Naive B cell (primary cell): ENCODE measurements at regions not wholly inside any gene's neighbourhood (a gene's known extent, or its start where the extent isn't known, plus 50 kb on each side); places are given as distances from the start of the nearest gene placed in this dataset.
"Not testable (repeated sequence)": the region's sequence is repeated elsewhere in the genome, so short reads cannot be mapped to it uniquely, and the experiment has no call there.

Experiments
- ATAC-seq, 2 donors: fragments of 150-1000 bp; cut with Tn5 transposase; 2 replicates each; pipeline ENCODE4 v1.10.0; 2021; ENCODE audit warnings: low read depth in 2 of 2, mild to moderate bottlenecking in 2 of 2, moderate library complexity in 2 of 2
- DNase-seq: peaks from one replicate; pipeline ENCODE4 v3.0.0; 2022
- H3K27ac Mint-ChIP-seq, 6 donors: one replicate each; pipeline ENCODE4 v1.8.0; 2020 to 2022; ENCODE audit warnings: mild to moderate bottlenecking in 6 of 6, mixed read lengths in 6 of 6, moderate library complexity in 5 of 6, inconsistent platforms in 2 of 6
- H3K27me3 Mint-ChIP-seq, 3 donors: one replicate each; pipeline ENCODE4 v1.8.0; 2021 to 2022; ENCODE audit warnings: mixed read lengths in 3 of 3, mild to moderate bottlenecking in 1 of 3
- H3K36me3 Mint-ChIP-seq, 2 donors: one replicate each; pipeline ENCODE4 v1.8.0; 2020 to 2022; ENCODE audit warnings: mixed read lengths in 2 of 2, inconsistent platforms in 1 of 2, mild to moderate bottlenecking in 1 of 2
- H3K4me1 Mint-ChIP-seq, 3 donors: one replicate each; pipeline ENCODE4 v1.8.0; 2020 to 2022; ENCODE audit warnings: mixed read lengths in 3 of 3, inconsistent platforms in 1 of 3, mild to moderate bottlenecking in 1 of 3, moderate library complexity in 1 of 3
- H3K4me3 Mint-ChIP-seq, 8 donors: one replicate each; pipeline ENCODE4 v1.8.0; 2020 to 2022; ENCODE audit warnings: mild to moderate bottlenecking in 8 of 8, mixed read lengths in 8 of 8, moderate library complexity in 8 of 8, inconsistent platforms in 2 of 8
- H3K9me3 Mint-ChIP-seq, 7 donors: one replicate each; pipeline ENCODE4 v1.8.0; 2020 to 2022; ENCODE audit warnings: mixed read lengths in 7 of 7, mild to moderate bottlenecking in 5 of 7, inconsistent platforms in 2 of 7, moderate library complexity in 1 of 7

DNA sequence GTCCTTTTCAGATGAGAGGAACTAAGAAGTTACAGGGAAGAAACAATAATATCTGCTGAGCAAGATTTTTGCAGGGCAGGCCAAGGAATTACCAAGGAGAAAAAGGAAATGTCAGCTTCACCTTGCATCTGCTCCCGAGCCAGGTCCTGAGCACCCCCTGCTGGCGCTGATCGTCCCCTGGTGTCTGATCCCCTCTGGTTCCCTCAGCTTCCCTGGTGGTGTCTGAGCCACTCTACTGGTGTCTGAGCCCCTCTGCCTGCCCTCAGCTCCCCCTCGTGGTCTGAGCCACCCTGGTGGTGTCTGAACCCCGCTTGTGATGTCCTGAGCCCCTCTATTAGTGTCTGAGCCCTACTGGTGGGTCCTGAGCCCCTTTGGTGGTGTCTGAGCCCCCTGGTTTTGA lies 485.7 kb downstream of the GOLGA6L6 start:
- not testable (repeated sequence) for H3K36me3 Mint-ChIP-seq, H3K4me3 Mint-ChIP-seq, H3K4me1 Mint-ChIP-seq, H3K27me3 Mint-ChIP-seq, DNase-seq, H3K27ac Mint-ChIP-seq
- H3K9me3 Mint-ChIP-seq = peaks cover 0 to 11% (median 3%) of the 10 kb centered on the region in 7 donors
- ATAC-seq = peak in 1 of 2 donors; percentile 43

DNA sequence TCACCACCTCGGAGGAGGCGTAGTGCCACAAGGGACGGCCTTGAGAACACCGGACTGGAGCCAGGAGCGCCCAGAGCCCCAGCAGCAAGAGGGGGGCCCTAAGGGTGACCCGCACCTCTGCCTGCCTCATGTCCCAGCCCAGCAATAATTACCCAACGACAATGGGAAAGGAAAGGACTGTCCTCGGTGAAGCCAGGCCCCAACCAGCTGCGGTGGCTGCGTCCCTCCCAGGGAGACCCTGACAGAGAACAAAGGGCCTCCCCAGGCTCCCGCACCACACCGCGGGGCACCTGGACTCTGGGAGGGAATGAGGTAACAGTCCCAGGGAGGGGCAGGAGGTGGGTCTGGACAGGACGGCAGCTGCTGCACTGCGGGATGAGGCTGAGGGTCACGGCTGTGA lies 493.4 kb downstream of the GOLGA6L6 start:
- not testable (repeated sequence) for H3K9me3 Mint-ChIP-seq, H3K27me3 Mint-ChIP-seq, H3K4me1 Mint-ChIP-seq, H3K36me3 Mint-ChIP-seq, DNase-seq, H3K27ac Mint-ChIP-seq, ATAC-seq, H3K4me3 Mint-ChIP-seq

DNA sequence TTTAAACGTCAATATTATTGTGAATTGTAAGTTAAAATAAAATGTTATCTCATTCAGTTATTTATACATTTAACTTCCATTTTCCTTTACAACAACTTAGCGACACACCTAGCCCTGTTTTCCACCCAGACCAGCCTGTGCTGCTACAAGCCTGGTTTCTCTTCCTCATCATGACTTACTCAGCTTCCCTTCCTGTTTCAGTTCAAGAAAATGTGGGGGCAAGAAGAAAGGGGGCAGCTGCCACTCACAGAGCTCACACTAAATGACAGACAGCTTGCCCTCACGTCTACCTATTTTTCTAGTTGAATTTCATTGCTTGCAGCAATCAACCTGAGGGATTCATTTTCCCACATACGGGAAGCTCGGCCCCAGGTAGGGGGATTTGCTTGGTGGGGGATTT lies 496.4 kb downstream of the GOLGA6L6 start:
- not testable (repeated sequence) for H3K27ac Mint-ChIP-seq, H3K27me3 Mint-ChIP-seq, DNase-seq, H3K4me1 Mint-ChIP-seq, H3K36me3 Mint-ChIP-seq, H3K9me3 Mint-ChIP-seq, H3K4me3 Mint-ChIP-seq
- ATAC-seq = peak; percentile 68 to 90

DNA sequence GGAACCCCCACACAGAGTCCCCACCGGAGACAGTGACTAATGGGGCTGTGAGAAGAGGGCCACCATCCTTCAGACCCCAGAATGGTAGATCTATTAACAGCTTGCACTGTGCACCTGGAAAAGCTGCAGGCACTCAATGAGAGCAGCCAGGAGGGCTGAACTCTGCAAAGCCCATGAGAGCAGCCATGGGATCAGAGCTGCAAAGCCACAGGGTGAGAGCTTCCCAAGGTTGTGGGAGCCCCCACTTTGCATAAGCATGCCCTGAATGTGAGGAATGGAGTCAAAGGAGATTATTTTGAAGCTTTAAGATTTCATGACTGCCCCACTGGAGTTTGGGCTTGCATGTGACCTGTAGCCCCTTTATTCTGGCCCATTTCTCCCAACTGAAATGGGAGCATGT lies 500.9 kb downstream of the GOLGA6L6 start:
- not testable (repeated sequence) for H3K4me1 Mint-ChIP-seq, DNase-seq, H3K36me3 Mint-ChIP-seq, H3K27ac Mint-ChIP-seq, H3K27me3 Mint-ChIP-seq, ATAC-seq, H3K4me3 Mint-ChIP-seq
- peaks cover 0 to 11% (median 2%) of the 10 kb centered on the region in 7 donors for H3K9me3 Mint-ChIP-seq

DNA sequence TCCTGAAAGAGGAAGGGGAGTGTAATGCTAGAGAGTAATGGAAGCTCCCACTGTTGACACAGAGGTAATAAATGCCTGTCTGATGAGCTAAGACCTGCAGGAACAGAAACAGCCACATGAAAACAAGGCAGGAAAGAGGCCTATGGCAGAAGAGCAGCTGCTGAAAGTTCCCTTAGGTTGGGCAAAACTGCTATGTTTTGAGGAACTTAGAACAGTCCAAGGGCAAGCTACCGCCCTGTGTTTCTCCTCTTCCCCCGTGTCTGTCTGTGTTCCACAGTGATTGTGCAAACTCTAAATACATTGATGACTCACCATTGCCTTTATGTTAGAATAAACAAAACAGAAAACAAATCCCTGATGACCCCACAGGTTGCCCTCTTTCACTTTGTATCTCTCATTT lies 516.6 kb downstream of the GOLGA6L6 start:
- ATAC-seq = peak; percentile 27 to 28
- not testable (repeated sequence) for H3K36me3 Mint-ChIP-seq, H3K9me3 Mint-ChIP-seq, H3K4me1 Mint-ChIP-seq, H3K27me3 Mint-ChIP-seq, H3K4me3 Mint-ChIP-seq, H3K27ac Mint-ChIP-seq, DNase-seq

DNA sequence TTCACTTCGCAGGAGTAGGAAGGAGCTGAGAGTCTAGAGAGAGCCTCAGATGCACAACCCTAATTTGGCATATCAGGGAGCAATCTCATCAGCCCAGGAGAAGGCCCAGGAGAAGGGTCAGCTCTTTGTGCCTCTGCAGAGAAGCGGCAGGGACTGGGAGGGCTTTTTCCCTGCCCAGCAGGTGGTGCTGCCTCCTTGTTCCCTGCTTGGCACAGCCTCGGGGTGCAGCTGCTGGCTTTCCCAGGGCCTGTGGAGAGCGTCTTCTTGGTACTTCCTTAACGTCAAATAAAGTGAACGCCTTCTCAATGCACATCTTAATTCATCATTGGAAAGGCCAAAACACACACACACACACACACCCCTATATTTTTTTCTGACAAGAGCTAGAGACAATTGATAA lies 519.3 kb downstream of the GOLGA6L6 start:
- H3K27ac Mint-ChIP-seq, DNase-seq, H3K4me1 Mint-ChIP-seq, H3K27me3 Mint-ChIP-seq, H3K9me3 Mint-ChIP-seq, ATAC-seq, H3K4me3 Mint-ChIP-seq, H3K36me3 Mint-ChIP-seq: not testable (repeated sequence)

DNA sequence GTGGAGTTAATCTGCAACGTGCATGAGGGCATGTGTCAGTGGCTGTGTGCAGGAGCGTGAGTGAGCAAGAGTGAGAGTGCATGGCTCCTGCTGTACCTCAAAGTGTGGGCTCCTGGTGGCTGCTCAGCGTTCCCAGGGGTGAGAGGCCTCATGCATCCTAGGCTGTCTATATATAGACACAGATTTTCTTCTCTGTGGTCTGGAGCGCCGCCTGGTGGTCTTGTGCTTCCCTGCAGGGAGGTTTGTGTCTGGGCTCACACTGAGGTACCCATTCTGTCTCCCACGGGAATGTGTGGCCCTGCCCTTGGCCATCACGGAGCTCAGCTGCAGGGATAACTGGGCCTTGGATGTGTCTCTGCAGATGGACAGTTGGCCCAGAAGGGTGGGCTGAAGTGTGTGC lies 520.2 kb downstream of the GOLGA6L6 start:
- not testable (repeated sequence) for DNase-seq, H3K36me3 Mint-ChIP-seq, H3K27me3 Mint-ChIP-seq, H3K4me3 Mint-ChIP-seq, H3K27ac Mint-ChIP-seq, H3K4me1 Mint-ChIP-seq, H3K9me3 Mint-ChIP-seq
- peak in 1 of 2 donors; percentile 27 for ATAC-seq

DNA sequence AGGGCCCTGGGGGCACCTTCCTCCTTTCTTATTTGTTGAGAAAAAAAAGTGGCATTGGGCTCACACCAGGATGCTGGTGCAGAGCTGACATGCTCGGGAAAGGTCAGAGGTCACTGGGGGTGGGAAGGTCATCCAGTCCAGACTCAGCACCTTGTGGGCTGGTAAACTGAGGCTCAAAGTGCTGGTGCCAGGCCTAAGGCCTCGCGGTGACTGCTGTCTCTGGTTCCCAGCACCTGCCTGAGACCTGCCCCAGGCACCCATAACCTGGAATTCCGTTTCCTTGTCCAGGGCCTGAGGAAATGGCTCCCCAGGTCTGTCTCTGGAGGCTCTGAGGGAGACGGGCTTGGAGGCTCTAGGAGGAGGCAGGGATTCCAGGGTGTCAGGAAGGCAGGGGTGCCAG lies 521.0 kb downstream of the GOLGA6L6 start:
- ATAC-seq, H3K36me3 Mint-ChIP-seq, H3K9me3 Mint-ChIP-seq, DNase-seq, H3K4me1 Mint-ChIP-seq, H3K27ac Mint-ChIP-seq, H3K27me3 Mint-ChIP-seq, H3K4me3 Mint-ChIP-seq: not testable (repeated sequence)

DNA sequence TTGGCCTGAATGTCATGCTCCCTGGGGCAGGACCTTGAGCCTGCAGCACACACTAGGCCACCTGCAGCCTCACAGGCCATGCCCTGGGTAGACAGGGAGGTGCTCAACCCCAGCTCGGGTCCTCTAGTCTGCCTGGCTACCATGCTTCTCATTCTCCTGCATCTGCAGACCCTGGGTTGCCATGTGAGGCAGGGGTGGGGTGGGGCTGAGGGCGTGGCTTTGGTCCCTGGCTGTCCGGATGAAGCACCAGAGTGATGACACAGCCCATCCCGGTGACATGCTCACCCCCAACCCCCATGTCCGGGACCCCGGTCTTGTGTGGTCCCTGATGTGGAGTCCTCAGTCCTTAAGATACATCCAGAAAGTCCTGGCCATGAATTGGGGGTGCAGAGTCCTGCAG lies 521.8 kb downstream of the GOLGA6L6 start:
- H3K4me3 Mint-ChIP-seq, H3K27me3 Mint-ChIP-seq, H3K4me1 Mint-ChIP-seq, DNase-seq, H3K27ac Mint-ChIP-seq, H3K36me3 Mint-ChIP-seq, ATAC-seq, H3K9me3 Mint-ChIP-seq: not testable (repeated sequence)

DNA sequence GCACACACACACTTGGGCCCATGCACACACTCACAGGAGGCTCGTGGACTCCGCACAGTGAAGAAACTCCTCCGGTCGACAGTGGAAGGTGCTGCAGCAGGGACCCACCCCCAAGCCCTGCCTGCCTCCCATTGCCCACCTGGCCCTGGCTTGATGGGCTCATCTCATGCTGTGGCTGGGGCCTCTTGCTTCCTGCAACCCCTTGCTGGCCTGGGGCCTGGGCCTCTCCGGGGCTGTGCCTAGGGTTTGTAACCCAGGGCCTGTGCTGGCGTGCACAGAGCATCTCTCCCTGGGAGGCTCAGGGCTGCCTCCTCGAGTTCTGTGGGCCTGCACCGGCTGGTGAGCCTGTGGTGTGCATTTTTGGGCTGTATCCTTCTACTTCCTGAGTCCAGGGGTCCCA lies 524.0 kb downstream of the GOLGA6L6 start:
- not testable (repeated sequence) for H3K36me3 Mint-ChIP-seq, H3K4me3 Mint-ChIP-seq, ATAC-seq, DNase-seq, H3K4me1 Mint-ChIP-seq, H3K27ac Mint-ChIP-seq, H3K27me3 Mint-ChIP-seq, H3K9me3 Mint-ChIP-seq

DNA sequence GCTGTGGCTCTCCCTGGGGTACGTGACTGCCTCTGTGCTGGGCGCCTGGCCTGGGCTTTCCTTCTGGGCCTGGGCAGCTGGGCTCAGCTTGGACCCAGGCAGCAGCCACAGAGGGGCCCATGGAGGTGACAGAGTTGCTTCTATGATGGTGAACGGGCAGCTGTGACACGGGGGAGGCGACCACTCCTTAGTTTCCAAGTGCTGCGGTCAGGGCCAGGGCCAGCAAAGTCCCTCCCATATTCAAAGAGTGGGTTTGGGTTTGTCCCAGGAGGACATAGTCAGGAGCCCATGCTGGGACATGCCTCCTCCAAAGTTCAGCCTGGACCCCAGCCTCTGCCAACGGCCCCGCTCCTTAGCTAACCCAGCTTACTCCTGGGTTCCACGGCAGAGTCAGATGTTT lies 524.7 kb downstream of the GOLGA6L6 start:
- H3K36me3 Mint-ChIP-seq, H3K4me1 Mint-ChIP-seq, ATAC-seq, H3K27ac Mint-ChIP-seq, H3K9me3 Mint-ChIP-seq, DNase-seq, H3K4me3 Mint-ChIP-seq, H3K27me3 Mint-ChIP-seq: not testable (repeated sequence)

DNA sequence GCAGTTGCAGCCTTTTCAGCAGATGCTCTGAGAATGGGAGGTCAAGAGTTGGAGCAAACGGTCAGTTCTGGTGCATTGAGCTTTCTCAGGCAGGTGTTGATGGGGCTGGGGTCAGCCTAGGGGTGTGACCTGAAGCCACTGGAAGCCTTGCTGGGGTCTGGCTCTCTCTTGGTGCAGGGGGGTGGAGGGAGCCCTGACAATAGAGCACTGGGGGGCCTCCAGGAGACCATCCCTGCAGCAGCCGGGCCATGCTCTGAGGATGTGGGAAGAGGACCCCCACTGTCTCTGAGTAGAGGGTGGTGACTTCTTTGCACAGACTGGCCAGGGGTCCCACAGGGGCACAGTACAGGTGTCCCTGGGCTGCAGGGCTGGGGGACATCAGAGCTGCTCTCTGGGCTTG lies 528.8 kb downstream of the GOLGA6L6 start:
- H3K4me1 Mint-ChIP-seq, H3K27ac Mint-ChIP-seq, H3K27me3 Mint-ChIP-seq, H3K4me3 Mint-ChIP-seq, H3K9me3 Mint-ChIP-seq, DNase-seq, ATAC-seq, H3K36me3 Mint-ChIP-seq: not testable (repeated sequence)

DNA sequence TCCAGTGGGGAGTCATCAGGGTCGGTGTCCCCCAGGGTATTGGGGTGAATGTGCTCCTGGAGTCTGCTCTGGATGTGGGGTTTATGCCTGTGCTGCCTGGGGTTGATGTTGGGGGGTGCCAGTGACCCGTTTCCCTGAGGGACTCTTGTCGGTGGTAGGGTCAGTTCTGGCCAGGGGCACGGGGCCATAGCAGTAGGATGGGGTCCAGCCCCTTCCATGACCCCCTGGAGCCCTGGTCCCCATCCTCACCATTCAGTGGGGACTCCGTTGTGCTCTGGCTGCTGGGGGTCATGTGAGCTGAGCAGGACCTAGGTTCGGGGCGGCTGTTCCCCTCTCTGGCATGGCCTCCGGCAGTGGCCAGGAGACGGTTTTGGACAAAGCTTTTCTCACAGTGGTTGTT lies 530.8 kb downstream of the GOLGA6L6 start:
- not testable (repeated sequence) for H3K27ac Mint-ChIP-seq, DNase-seq, H3K36me3 Mint-ChIP-seq, H3K4me1 Mint-ChIP-seq, H3K9me3 Mint-ChIP-seq, H3K27me3 Mint-ChIP-seq, H3K4me3 Mint-ChIP-seq, ATAC-seq

DNA sequence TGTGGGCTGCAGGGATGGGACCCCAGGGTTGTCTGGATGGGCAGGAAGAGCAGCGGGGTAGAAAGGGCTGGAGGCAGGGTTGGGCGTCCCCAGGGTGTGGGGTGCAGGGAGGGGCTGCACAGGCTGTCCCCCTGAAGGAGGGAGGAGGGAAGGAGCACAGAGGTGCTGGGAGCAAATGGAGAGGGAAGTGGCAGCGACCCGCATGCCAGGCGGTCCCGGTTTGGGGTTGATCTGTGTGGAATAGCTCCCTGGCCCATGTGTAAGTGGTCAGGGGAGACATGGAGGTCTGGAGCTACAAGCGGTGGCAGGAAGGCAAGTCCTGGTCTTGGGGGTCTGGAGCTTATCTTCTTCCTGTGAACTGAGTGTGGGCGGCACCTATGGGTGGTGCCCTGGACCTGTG lies 532.0 kb downstream of the GOLGA6L6 start:
- not testable (repeated sequence) for H3K36me3 Mint-ChIP-seq, H3K4me3 Mint-ChIP-seq, H3K9me3 Mint-ChIP-seq, H3K27ac Mint-ChIP-seq, H3K4me1 Mint-ChIP-seq, DNase-seq, H3K27me3 Mint-ChIP-seq, ATAC-seq

DNA sequence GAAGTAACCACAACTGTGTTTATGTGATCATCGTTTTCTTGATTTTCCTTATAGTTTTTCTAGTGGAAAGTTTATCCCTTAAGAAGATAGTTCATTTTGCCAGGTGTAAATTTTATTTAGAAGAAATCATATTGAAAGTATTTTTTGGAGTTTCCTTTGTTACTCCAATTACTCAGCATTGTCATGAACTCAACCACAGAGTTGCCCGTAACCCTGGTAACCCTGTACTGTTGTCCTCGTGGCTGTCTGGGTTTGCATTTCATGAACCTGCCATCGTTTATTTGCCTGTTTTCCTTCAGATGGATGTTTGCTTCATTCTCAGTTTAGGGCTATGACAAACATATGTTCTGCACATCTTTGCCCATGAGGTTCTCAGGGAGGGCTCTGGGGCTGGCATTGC lies 534.3 kb downstream of the GOLGA6L6 start:
- not testable (repeated sequence) for DNase-seq, H3K36me3 Mint-ChIP-seq, H3K4me3 Mint-ChIP-seq, H3K27me3 Mint-ChIP-seq, H3K9me3 Mint-ChIP-seq, H3K27ac Mint-ChIP-seq, H3K4me1 Mint-ChIP-seq, ATAC-seq
